Suprapubic skin (tissue), 3 donors: ENCODE measurements at regions not wholly inside any gene's neighbourhood (a gene's known extent, or its start where the extent isn't known, plus 50 kb on each side); places are given as distances from the start of the nearest gene placed in this dataset.

ENCODE experiments used
- CTCF ChIP-seq, 2 donors: fragments of 200-600 bp in 1 of 2; fragments of 450-650 bp in 1 of 2; sonication (generic) in 1 of 2; IDR thresholded peaks; one replicate each; pipeline ENCODE4 v1.5.1; 2016 to 2019; ENCODE audit warnings: antibody characterized with exemption in 2 of 2, mild to moderate bottlenecking in 1 of 2, moderate library complexity in 1 of 2
- EP300 ChIP-seq: sonication (generic); formaldehyde crosslinking; IDR thresholded peaks from one replicate; pipeline ENCODE4 v1.6.1; 2017; ENCODE audit warnings: antibody characterized with exemption
- POLR2A ChIP-seq, 2 donors: fragments of 450-650 bp; IDR thresholded peaks; one replicate each; pipeline ENCODE4 v1.6.1; 2017; ENCODE audit warnings: antibody characterized with exemption in 2 of 2, mild to moderate bottlenecking in 2 of 2, moderate library complexity in 2 of 2

GRCh38 chr10:8150401-8150905 is 96.0 kb downstream of the GATA3 start:
- TF ChIP-seq POLR2A (IDR thresholded peaks at IDR 0.05) (no peak), CTCF (IDR thresholded peaks at IDR 0.05) (no peak), EP300 (no peak)
